IMR-90 (cell line): ENCODE measurements at regions not wholly inside any gene's neighbourhood (a gene's known extent, or its start where the extent isn't known, plus 50 kb on each side); places are given as distances from the start of the nearest gene placed in this dataset.

Experiments used
- ATAC-seq: fragments of 200-7000 bp; cut with Tn5 transposase; 2 replicates; pipeline ENCODE4 v1.9.1; 2020; ENCODE audit warnings: low read depth, mild to moderate bottlenecking, moderate library complexity
- BruUV-seq: library from RNA; stranded (reverse); fragments of 400-500 nt; replicated peaks from 2 replicates; lab custom pipeline; 2021; lab: Mats Ljungman, UMichigan
- CTCF ChIA-PET: fragments of 300-600 bp; formaldehyde crosslinking; extraction: SDS; loops from one replicate; lab custom pipeline; 2021; ENCODE audit warnings: antibody characterized with exemption; lab: Yijun Ruan, JAX
- POLR2A ChIA-PET: fragments of 300-600 bp; sonication (Branson Sonifier 250); formaldehyde crosslinking; loops from one replicate; lab custom pipeline; 2022; ENCODE audit warnings: antibody characterized with exemption; ENCODE audit not compliant: unreplicated experiment; lab: Charles Lee
- DNase-seq: peaks from one replicate; pipeline ENCODE4 v3.0.0; 2013
- H2AFZ ChIP-seq: replicated peaks from 2 replicates; pipeline ENCODE3; 2013; ENCODE audit warnings: low read length, mild to moderate bottlenecking; ENCODE audit not compliant: poor library complexity
- H2AK5ac ChIP-seq: 2 replicates; pipeline ENCODE4 v1.6.1; 2013; ENCODE audit warnings: low read depth, low read length, inconsistent platforms
- H2AK9ac ChIP-seq: replicated peaks from 2 replicates; pipeline ENCODE3; 2013; ENCODE audit warnings: mild to moderate bottlenecking, low read depth, low read length, moderate library complexity; ENCODE audit not compliant: poor library complexity
- H2BK120ac ChIP-seq: 2 replicates; pipeline ENCODE4 v1.6.1; 2013; ENCODE audit warnings: low read depth, low read length, inconsistent platforms
- H2BK15ac ChIP-seq: 3 replicates; pipeline ENCODE4 v1.6.1; 2013; ENCODE audit warnings: low read depth, low read length, inconsistent platforms
- H2BK20ac ChIP-seq: 2 replicates; pipeline ENCODE4 v1.6.1; 2013; ENCODE audit warnings: low read depth, mild to moderate bottlenecking, inconsistent platforms, low read length, moderate library complexity
- H2BK5ac ChIP-seq: 2 replicates; pipeline ENCODE4 v1.6.1; 2013; ENCODE audit warnings: mild to moderate bottlenecking, low read depth, low read length, inconsistent platforms; ENCODE audit not compliant: poor library complexity, severe bottlenecking
- H3K14ac ChIP-seq: replicated peaks from 2 replicates; pipeline ENCODE4 v1.6.1; 2013; ENCODE audit warnings: low read depth, low read length, inconsistent platforms
- H3K18ac ChIP-seq: 2 replicates; pipeline ENCODE4 v1.6.1; 2013; ENCODE audit warnings: low read depth, low read length, control low read depth
- H3K23ac ChIP-seq: 2 replicates; pipeline ENCODE4 v1.6.1; 2013; ENCODE audit warnings: low read depth, low read length, inconsistent platforms
- H3K27ac ChIP-seq: 2 replicates; pipeline ENCODE4 v1.5.1; 2013; ENCODE audit warnings: mild to moderate bottlenecking, control low read depth, low read length; ENCODE audit not compliant: insufficient read depth
- H3K27me3 ChIP-seq: 2 replicates; pipeline ENCODE4 v1.6.1; 2013; ENCODE audit warnings: low read length; ENCODE audit not compliant: control insufficient read depth, insufficient read depth
- H3K36me3 ChIP-seq: 2 replicates; pipeline ENCODE4 v1.6.1; 2013; ENCODE audit warnings: low read length, mixed read lengths; ENCODE audit not compliant: control insufficient read depth, insufficient read depth
- H3K4ac ChIP-seq: 2 replicates; pipeline ENCODE4 v1.6.1; 2013; ENCODE audit warnings: low read depth, low read length, inconsistent platforms
- H3K4me1 ChIP-seq: 2 replicates; pipeline ENCODE4 v1.6.1; 2013; ENCODE audit warnings: low read length, mixed read lengths; ENCODE audit not compliant: control insufficient read depth, insufficient read depth
- H3K4me2 ChIP-seq: 2 replicates; pipeline ENCODE4 v1.6.1; 2013; ENCODE audit warnings: low read depth, mild to moderate bottlenecking, control low read depth, low read length, moderate library complexity
- H3K4me3 ChIP-seq: 2 replicates; pipeline ENCODE4 v1.5.1; 2013; ENCODE audit warnings: low read depth, mild to moderate bottlenecking, control low read depth, low read length, moderate library complexity; ENCODE audit not compliant: insufficient read depth
- H3K56ac ChIP-seq: 2 replicates; pipeline ENCODE4 v1.6.1; 2013; ENCODE audit warnings: low read length, inconsistent platforms; ENCODE audit not compliant: insufficient read depth; ENCODE audit errors: extremely low read depth
- H3K79me1 ChIP-seq, 2 experiments: 2 replicates each; pipeline ENCODE4 v1.6.1; 2013; ENCODE audit warnings: low read length in 2 of 2, inconsistent platforms in 1 of 2, low read depth in 1 of 2
- H3K9ac ChIP-seq: 2 replicates; pipeline ENCODE4 v1.6.1; 2013; ENCODE audit warnings: low read depth, low read length, control low read depth
- H3K9me1 ChIP-seq: 2 replicates; pipeline ENCODE4 v1.6.1; 2013; ENCODE audit warnings: low read length, inconsistent platforms; ENCODE audit not compliant: insufficient read depth
- H3K9me3 ChIP-seq: 2 replicates; pipeline ENCODE4 v1.6.1; 2013; ENCODE audit warnings: low read length; ENCODE audit not compliant: control insufficient read depth, insufficient read depth
- H4K20me1 ChIP-seq: 2 replicates; pipeline ENCODE4 v1.6.1; 2013; ENCODE audit warnings: low read length, inconsistent platforms; ENCODE audit not compliant: insufficient read depth
- H4K5ac ChIP-seq: 2 replicates; pipeline ENCODE4 v1.6.1; 2013; ENCODE audit warnings: mild to moderate bottlenecking, low read depth, low read length, control low read depth
- H4K8ac ChIP-seq, 2 experiments: 2 replicates each; pipeline ENCODE4 v1.6.1; 2013; ENCODE audit warnings: low read depth in 2 of 2, low read length in 2 of 2, control low read depth in 1 of 2, inconsistent platforms in 1 of 2
- H4K91ac ChIP-seq: 2 replicates; pipeline ENCODE4 v1.6.1; 2013; ENCODE audit warnings: low read depth, low read length, inconsistent platforms; ENCODE audit not compliant: insufficient read depth
- MAFK ChIP-seq: IDR thresholded peaks from 2 replicates; pipeline ENCODE4 v1.6.1; 2012; ENCODE audit warnings: low read depth, low read length, improper control_type of control experiment
- dilution Hi-C: fragments of 300-500 bp; cut with HindIII; formaldehyde crosslinking; loops from one replicate; pipeline ENCODE4 v1.14.3; 2018; ENCODE audit warnings: low sequenced_read_pairs; ENCODE audit not compliant: unreplicated experiment
- in situ Hi-C: fragments of 300-500 bp; cut with MboI; formaldehyde crosslinking; loops from 3 replicates; pipeline ENCODE4 v1.14.3; 2019; ENCODE audit warnings: low sequenced_read_pairs, inconsistent platforms, mixed read lengths
- intact Hi-C: fragments of 100-400 bp; cut with micrococcal nuclease; formaldehyde crosslinking; loops from 2 replicates; pipeline ENCODE4 v1.10.0; 2022

DNA sequence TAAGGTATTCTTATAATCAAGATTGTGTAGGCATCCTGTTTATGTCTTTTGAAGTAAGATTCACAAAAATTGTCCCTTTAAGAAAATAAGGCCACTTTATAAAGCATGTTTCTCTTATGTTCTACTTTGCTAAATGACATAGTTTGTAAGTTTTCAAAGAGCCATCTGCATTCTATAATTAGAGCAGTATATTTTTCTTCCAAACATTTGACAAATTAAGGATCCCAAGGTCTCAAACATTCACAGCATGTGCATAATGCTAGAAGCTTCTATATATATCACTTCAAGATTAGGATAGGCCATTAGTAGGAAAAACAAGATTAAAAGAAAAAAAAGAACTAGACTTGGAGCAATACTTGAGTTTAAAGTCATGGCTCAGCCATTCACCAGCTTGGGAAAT, 55.9 kb upstream of the DOK5 start:
- no TSS peak for BruUV-seq
- Histone ChIP-seq H3K4me2 (no peak overlapping the region), H3K9me3 (no peaks in the 10 kb centered on the region), H3K4me1 (no peaks in the 10 kb centered on the region), H3K56ac (no peak overlapping the region), H4K91ac (no peak overlapping the region), H3K4me3 (no peak overlapping the region), H4K20me1 (no peaks in the 10 kb centered on the region), H3K23ac (no peak overlapping the region), H3K9ac (no peak overlapping the region), H2AK9ac (no peak overlapping the region), H3K4ac (no peak overlapping the region), H3K27ac (no peak overlapping the region), H2AK5ac (no peak overlapping the region), H3K18ac (no peak overlapping the region), H3K79me1 (no peaks in the 10 kb centered on the region), H2BK120ac (no peak overlapping the region), H3K27me3 (no peaks in the 10 kb centered on the region), H2BK20ac (no peak overlapping the region), H2BK15ac (no peak overlapping the region), H3K14ac (no peak overlapping the region), H2BK5ac (no peak overlapping the region), H3K36me3 (no peaks in the 10 kb centered on the region), H4K8ac (no peak overlapping the region), H3K9me1 (no peaks in the 10 kb centered on the region), H4K5ac (no peak overlapping the region), H2AFZ (no peak overlapping the region)
- ChIA-PET POLR2A (no interaction called here), CTCF (no interaction called here)
- no peak for ATAC-seq
- in situ Hi-C loops = no loop called here
- DNase-seq = no peak
- no peak for TF ChIP-seq MAFK
- intact Hi-C loops = no loop called here
- dilution Hi-C loops = no loop called here
